ENCODE measurements at regions not wholly inside any gene's neighbourhood (a gene's known extent, or its start where the extent isn't known, plus 50 kb on each side); places are given as distances from the start of the nearest gene placed in this dataset.
A peak's percentile ranks its signal among the peaks of the same experiment; 100 is the strongest.

GRCh38 chr2:24439971-24440340, 51.1 kb upstream of the NCOA1 start:
- no peak for FAIRE-seq
- no peak for DNase-seq (ENCODE audit: low spot score in 2 of 2)

- FAIRE-seq, result no peak
- DNase-seq (ENCODE audit: low spot score in 2 of 2), result no peak
Measured at GRCh38 chr2:24439280-24439970, 51.6 kb upstream of the NCOA1 start.

- FAIRE-seq, result peak; percentile 50
- DNase-seq (ENCODE audit: low spot score in 2 of 2), result no peak
Measured at GRCh38 chr2:24438106-24438505, 52.9 kb upstream of the NCOA1 start.

- DNase-seq (ENCODE audit: low spot score in 2 of 2) (peak in 1 of 2 donors; percentile 19), FAIRE-seq (no peak)
Measured at GRCh38 chr2:24435391-24436316, 55.4 kb upstream of the NCOA1 start.

- no peak for FAIRE-seq
- DNase-seq (ENCODE audit: low spot score in 2 of 2), result no peak
Measured at GRCh38 chr2:24434541-24434940, 56.5 kb upstream of the NCOA1 start.

- DNase-seq (ENCODE audit: low spot score in 2 of 2), result no peak
- FAIRE-seq, result no peak
Measured at GRCh38 chr2:24432735-24433134, 58.3 kb upstream of the NCOA1 start.

GRCh38 chr2:24432121-24432520, 58.9 kb upstream of the NCOA1 start:
- DNase-seq (ENCODE audit: low spot score in 2 of 2) (no peak), FAIRE-seq (no peak)

GRCh38 chr2:24429197-24430074, 61.6 kb upstream of the NCOA1 start:
- FAIRE-seq (no peak), DNase-seq (ENCODE audit: low spot score in 2 of 2) (no peak)

GRCh38 chr2:24424387-24424786, 64.1 kb upstream of the ITSN2 start:
- no peak for FAIRE-seq
- DNase-seq (ENCODE audit: low spot score in 2 of 2), result no peak

GRCh38 chr2:24423095-24423494, 62.8 kb upstream of the ITSN2 start:
- DNase-seq (ENCODE audit: low spot score in 2 of 2) (no peak), FAIRE-seq (no peak)

- no peak for FAIRE-seq
Measured at GRCh38 chr2:24421668-24422067, 61.3 kb upstream of the ITSN2 start.

GRCh38 chr2:24420373-24420772, 60.0 kb upstream of the ITSN2 start:
- DNase-seq (ENCODE audit: low spot score in 2 of 2), result no peak
- FAIRE-seq, result no peak

More at GRCh38 chr2:24421668-24422067, 61.3 kb upstream of the ITSN2 start:
- DNase-seq (ENCODE audit: low spot score in 2 of 2), result peak in 1 of 2 donors; percentile 24

GRCh38 chr2:24418166-24418841, 58.0 kb upstream of the ITSN2 start:
- FAIRE-seq, result no peak

GRCh38 chr2:24412812-24413211, 52.5 kb upstream of the ITSN2 start:
- FAIRE-seq (no peak), DNase-seq (ENCODE audit: low spot score in 2 of 2) (no peak)

More at GRCh38 chr2:24418166-24418841, 58.0 kb upstream of the ITSN2 start:
- no peak for DNase-seq (ENCODE audit: low spot score in 2 of 2)

GRCh38 chr2:24411488-24412151, 51.3 kb upstream of the ITSN2 start:
- FAIRE-seq, result no peak

GRCh38 chr2:24410976-24411375, 50.6 kb upstream of the ITSN2 start:
- FAIRE-seq, result no peak
- no peak for DNase-seq (ENCODE audit: low spot score in 2 of 2)

More at GRCh38 chr2:24411488-24412151, 51.3 kb upstream of the ITSN2 start:
- DNase-seq (ENCODE audit: low spot score in 2 of 2), result no peak

GRCh38 chr2:24409700-24410556, 49.6 kb upstream of the ITSN2 start:
- DNase-seq (ENCODE audit: low spot score in 2 of 2) (peak; percentile 57 to 70), FAIRE-seq (no peak)

Data from frontal cortex (tissue), 3 donors.